AG04449 (cell line): ENCODE measurements at regions not wholly inside any gene's neighbourhood (a gene's known extent, or its start where the extent isn't known, plus 50 kb on each side); places are given as distances from the start of the nearest gene placed in this dataset.

Experiments
- CTCF ChIA-PET: fragments of 350-600 bp; formaldehyde crosslinking; extraction: SDS; loops from one replicate; lab custom pipeline; 2021; ENCODE audit warnings: antibody characterized with exemption; lab: Yijun Ruan, JAX
- POLR2A ChIA-PET: fragments of 400-600, 350-600 bp; formaldehyde crosslinking; extraction: SDS; loops from one replicate; lab custom pipeline; 2020; ENCODE audit warnings: antibody characterized with exemption, inconsistent platforms; lab: Yijun Ruan, JAX
- DNase-seq: peaks from one replicate; pipeline ENCODE4 v3.0.0-alpha.2; 2010; ENCODE audit warnings: low read depth, low spot score
- H3K4me3 ChIP-seq: 2 replicates; pipeline ENCODE4 v1.5.1; 2011; ENCODE audit warnings: low read depth, mild to moderate bottlenecking, control low read depth, low read length
- TF ChIP-seq, protein P1 (sequence below): IDR thresholded peaks from one replicate; pipeline ENCODE4 v1.5.1; 2011; ENCODE audit warnings: mild to moderate bottlenecking, moderate library complexity, low read length, control low read depth, inconsistent platforms; ENCODE audit not compliant: insufficient read depth; ENCODE audit errors: missing control alignments

- no peak for DNase-seq
- CTCF ChIA-PET: no interaction called here
Observed at GRCh38 chr4:159900562-159900961, 797.7 kb downstream of the RAPGEF2 start.

GRCh38 chr4:159902648-159903047 is 799.8 kb downstream of the RAPGEF2 start:
- ChIA-PET CTCF (no interaction called here), POLR2A (no interaction called here)
- no peak overlapping the region for H3K4me3 ChIP-seq
- TF ChIP-seq, protein P1, sequence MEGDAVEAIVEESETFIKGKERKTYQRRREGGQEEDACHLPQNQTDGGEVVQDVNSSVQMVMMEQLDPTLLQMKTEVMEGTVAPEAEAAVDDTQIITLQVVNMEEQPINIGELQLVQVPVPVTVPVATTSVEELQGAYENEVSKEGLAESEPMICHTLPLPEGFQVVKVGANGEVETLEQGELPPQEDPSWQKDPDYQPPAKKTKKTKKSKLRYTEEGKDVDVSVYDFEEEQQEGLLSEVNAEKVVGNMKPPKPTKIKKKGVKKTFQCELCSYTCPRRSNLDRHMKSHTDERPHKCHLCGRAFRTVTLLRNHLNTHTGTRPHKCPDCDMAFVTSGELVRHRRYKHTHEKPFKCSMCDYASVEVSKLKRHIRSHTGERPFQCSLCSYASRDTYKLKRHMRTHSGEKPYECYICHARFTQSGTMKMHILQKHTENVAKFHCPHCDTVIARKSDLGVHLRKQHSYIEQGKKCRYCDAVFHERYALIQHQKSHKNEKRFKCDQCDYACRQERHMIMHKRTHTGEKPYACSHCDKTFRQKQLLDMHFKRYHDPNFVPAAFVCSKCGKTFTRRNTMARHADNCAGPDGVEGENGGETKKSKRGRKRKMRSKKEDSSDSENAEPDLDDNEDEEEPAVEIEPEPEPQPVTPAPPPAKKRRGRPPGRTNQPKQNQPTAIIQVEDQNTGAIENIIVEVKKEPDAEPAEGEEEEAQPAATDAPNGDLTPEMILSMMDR: no peak
- DNase-seq: no peak

More at GRCh38 chr4:159900562-159900961, 797.7 kb downstream of the RAPGEF2 start:
- TF ChIP-seq, protein P1: no peak
- no peak overlapping the region for H3K4me3 ChIP-seq
- POLR2A ChIA-PET: no interaction called here

GRCh38 chr4:159904906-159905305 is 802.0 kb downstream of the RAPGEF2 start:
- no peak overlapping the region for H3K4me3 ChIP-seq
- ChIA-PET POLR2A (no interaction called here), CTCF (no interaction called here)
- TF ChIP-seq, protein P1: no peak
- DNase-seq: no peak

DNA sequence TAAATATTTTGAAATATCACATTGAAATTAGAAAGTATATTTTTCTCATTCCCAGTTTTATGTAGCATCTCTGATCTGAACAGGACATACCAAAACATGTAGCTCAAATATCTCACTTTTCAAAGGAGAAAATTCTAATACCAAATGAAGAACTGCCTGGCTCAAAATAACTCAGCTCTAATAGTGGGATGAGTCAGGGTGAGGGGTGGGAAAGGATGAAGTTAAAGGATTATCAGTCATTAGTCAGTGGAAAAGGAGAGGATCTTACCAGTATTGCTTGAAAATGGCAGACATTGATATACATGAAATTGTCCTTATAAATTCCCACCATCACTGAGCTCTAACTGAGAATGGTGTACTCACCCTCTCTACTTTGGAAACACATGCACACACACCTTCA is 803.2 kb downstream of the RAPGEF2 start:
- TF ChIP-seq, protein P1: no peak
- ChIA-PET CTCF (no interaction called here), POLR2A (no interaction called here)
- no peak for DNase-seq
- H3K4me3 ChIP-seq: no peak overlapping the region

GRCh38 chr4:159906517-159906916 is 803.6 kb downstream of the RAPGEF2 start:
- no peak overlapping the region for H3K4me3 ChIP-seq
- TF ChIP-seq, protein P1: no peak
- ChIA-PET POLR2A (no interaction called here), CTCF (no interaction called here)
- no peak for DNase-seq

GRCh38 chr4:159910721-159911120 is 807.8 kb downstream of the RAPGEF2 start:
- no peak for DNase-seq
- ChIA-PET CTCF (no interaction called here), POLR2A (no interaction called here)
- TF ChIP-seq, protein P1: no peak
- no peak overlapping the region for H3K4me3 ChIP-seq

- H3K4me3 ChIP-seq: no peak overlapping the region
- ChIA-PET CTCF (no interaction called here), POLR2A (no interaction called here)
- no peak for DNase-seq
- TF ChIP-seq, protein P1: no peak
Observed at GRCh38 chr4:159922119-159922518, 819.2 kb downstream of the RAPGEF2 start.
